IMR-90 (cell line): ENCODE measurements at regions not wholly inside any gene's neighbourhood (a gene's known extent, or its start where the extent isn't known, plus 50 kb on each side); places are given as distances from the start of the nearest gene placed in this dataset.
"Not testable (repeated sequence)": the region's sequence is repeated elsewhere in the genome, so short reads cannot be mapped to it uniquely, and the experiment has no call there.

ENCODE experiments used
- RCOR1 ChIP-seq: IDR thresholded peaks from 2 replicates; pipeline ENCODE4 v1.6.1; 2012; ENCODE audit warnings: mild to moderate bottlenecking, low read length, improper control_type of control experiment; ENCODE audit not compliant: insufficient replicate concordance
- SMC3 ChIP-seq: fragments of 150-350 bp; IDR thresholded peaks from 2 replicates; pipeline ENCODE4 v1.6.1; 2016; ENCODE audit warnings: low read depth, mild to moderate bottlenecking, antibody characterized with exemption, low read length, moderate library complexity

DNA sequence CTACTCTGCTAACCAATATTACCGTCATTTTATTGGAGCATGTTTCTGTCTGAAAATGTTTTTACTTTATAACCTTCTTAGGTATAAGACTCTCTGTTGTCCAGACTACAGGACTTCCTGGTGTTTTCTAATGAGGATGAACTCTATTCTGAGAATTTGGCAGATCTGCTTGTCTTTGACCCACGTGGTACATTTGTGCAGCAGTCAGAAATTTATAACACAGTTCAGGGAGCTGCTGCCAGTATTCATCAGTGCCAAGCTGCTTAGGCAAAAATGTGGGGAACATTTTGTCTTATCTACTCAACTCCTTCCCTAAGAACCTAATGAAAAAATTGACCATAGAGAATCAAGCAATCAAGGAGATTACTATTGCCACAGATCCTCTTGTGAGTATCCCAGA is 108.0 kb downstream of the OR4C45 start:
- not testable (repeated sequence) for TF ChIP-seq SMC3, RCOR1
